ENCODE measurements at regions not wholly inside any gene's neighbourhood (a gene's known extent, or its start where the extent isn't known, plus 50 kb on each side); places are given as distances from the start of the nearest gene placed in this dataset.

DNA sequence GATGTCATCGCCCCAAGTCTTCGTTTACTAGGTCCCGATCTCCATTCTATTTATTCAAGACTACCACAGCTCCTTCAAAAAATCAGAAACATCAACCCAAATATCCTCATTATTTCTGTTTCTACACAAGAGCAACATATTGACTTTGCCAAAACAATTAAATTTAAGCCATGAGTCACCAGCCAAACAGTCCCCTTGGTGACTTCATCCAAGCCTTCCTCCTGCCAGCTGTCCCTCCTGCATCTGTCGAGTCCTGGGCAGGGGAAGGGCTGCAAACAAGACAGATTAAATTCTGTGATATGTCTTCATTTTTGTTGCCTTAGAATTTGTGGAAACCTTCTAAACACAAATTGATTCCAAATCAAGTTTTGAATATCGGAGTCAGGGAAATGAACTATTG is 110.3 kb downstream of the SP3 start:
- no peak overlapping the region for H3K4me3 ChIP-seq (ENCODE audit: low read depth, low read length)

- no peak overlapping the region for H3K4me3 ChIP-seq (ENCODE audit: low read depth, low read length)
These were observed 109.5 kb downstream of the SP3 start for GRCh38 chr2:173855661-173856060.

Measured in iPS-11a (cell line).